SK-N-SH (cell line): ENCODE measurements at regions not wholly inside any gene's neighbourhood (a gene's known extent, or its start where the extent isn't known, plus 50 kb on each side); places are given as distances from the start of the nearest gene placed in this dataset.

Experiments used
- CTCF ChIA-PET: fragments of 300-600, 350-600 bp; formaldehyde crosslinking; extraction: SDS; loops from one replicate; lab custom pipeline; 2021; lab: Yijun Ruan, JAX
- POLR2A ChIA-PET: fragments of 350-600 bp; sonication (Branson Sonifier 250); formaldehyde crosslinking; extraction: SDS; loops from one replicate; lab custom pipeline; 2020; ENCODE audit warnings: antibody characterized with exemption, inconsistent platforms; lab: Yijun Ruan, JAX
- DNase-seq: peaks from one replicate; pipeline ENCODE4 v3.0.0; 2012
- H2AFZ ChIP-seq: fragments of 200-600 bp; sonication (generic); 2 replicates; pipeline ENCODE4 v1.8.1; 2016; ENCODE audit warnings: antibody characterized with exemption, mild to moderate bottlenecking, low read depth
- H3F3A ChIP-seq: fragments of 200-600 bp; sonication (generic); replicated peaks from 2 replicates; pipeline ENCODE3; 2016; ENCODE audit warnings: antibody characterized with exemption, mild to moderate bottlenecking; ENCODE audit not compliant: insufficient read depth
- H3K27ac ChIP-seq, 2 experiments: fragments of 200-500 bp in 1 of 2; fragments of 200-600 bp in 1 of 2; sonication (Bioruptor generic) in 1 of 2; sonication (generic), shearing (Covaris generic) in 1 of 2; 2 replicates each; pipeline versions ENCODE4 v1.5.1 to v1.6.1; 2014 to 2016; ENCODE audit warnings: low read depth in 2 of 2, inconsistent platforms in 1 of 2, low read length in 1 of 2, mild to moderate bottlenecking in 1 of 2, mixed read lengths in 1 of 2
- H3K27me3 ChIP-seq: fragments of 200-600 bp; sonication (generic), shearing (Covaris generic); 2 replicates; pipeline ENCODE4 v1.6.1; 2016; ENCODE audit warnings: mixed run types; ENCODE audit not compliant: insufficient read depth
- H3K36me3 ChIP-seq, 2 experiments: fragments of 200-500 bp in 1 of 2; fragments of 200-600 bp in 1 of 2; sonication (Bioruptor generic) in 1 of 2; sonication (generic) in 1 of 2; replicated peaks in 1 of 2; 2 replicates each; pipeline versions ENCODE3 to v1.5.1; 2014 to 2016; ENCODE audit warnings: low read length in 1 of 2, mild to moderate bottlenecking in 1 of 2; ENCODE audit not compliant: insufficient read depth in 2 of 2, control insufficient read depth in 1 of 2
- H3K4me1 ChIP-seq, 2 experiments: fragments of 200-500 bp in 1 of 2; fragments of 200-600 bp in 1 of 2; sonication (Bioruptor generic) in 1 of 2; sonication (generic), shearing (Covaris generic) in 1 of 2; 2 replicates each; pipeline versions ENCODE4 v1.5.1 to v1.6.1; 2014 to 2016; ENCODE audit warnings: low read depth in 1 of 2, low read length in 1 of 2, mixed run types in 1 of 2; ENCODE audit not compliant: insufficient read depth in 2 of 2, control insufficient read depth in 1 of 2
- H3K4me2 ChIP-seq: fragments of 200-600 bp; sonication (generic), shearing (Covaris generic); 2 replicates; pipeline ENCODE4 v1.6.1; 2017; ENCODE audit warnings: mixed run types
- H3K4me3 ChIP-seq, 2 experiments: fragments of 200-500 bp in 1 of 2; fragments of 200-600 bp in 1 of 2; sonication (Bioruptor generic) in 1 of 2; sonication (generic), shearing (Covaris generic) in 1 of 2; 2 replicates each; pipeline versions ENCODE4 v1.5.1 to v1.8.1; 2014 to 2016; ENCODE audit warnings: low read depth in 2 of 2, inconsistent platforms in 1 of 2, low read length in 1 of 2, mild to moderate bottlenecking in 1 of 2, mixed read lengths in 1 of 2, moderate library complexity in 1 of 2
- H3K79me2 ChIP-seq: fragments of 200-600 bp; sonication (generic); 2 replicates; pipeline ENCODE4 v1.8.1; 2017; ENCODE audit warnings: mild to moderate bottlenecking; ENCODE audit not compliant: insufficient read depth
- H3K9ac ChIP-seq: fragments of 200-600 bp; sonication (generic); 2 replicates; pipeline ENCODE4 v1.6.1; 2017; ENCODE audit warnings: mixed run types
- H3K9me2 ChIP-seq: fragments of 200-600 bp; sonication (generic); 2 replicates; pipeline ENCODE4 v1.6.1; 2017; ENCODE audit warnings: mixed run types
- H3K9me3 ChIP-seq: fragments of 200-600 bp; sonication (generic); 2 replicates; pipeline ENCODE4 v1.6.1; 2017; ENCODE audit warnings: mixed run types, mild to moderate bottlenecking, moderate library complexity
- H4K20me1 ChIP-seq: fragments of 200-600 bp; sonication (generic); 2 replicates; pipeline ENCODE4 v1.6.1; 2017; ENCODE audit warnings: mild to moderate bottlenecking, mixed run types; ENCODE audit not compliant: insufficient read depth
- CHD2 ChIP-seq: fragments of 150-350 bp; IDR thresholded peaks from 2 replicates; pipeline ENCODE4 v1.6.1; 2018; ENCODE audit warnings: low read length; ENCODE audit not compliant: partially characterized antibody
- EP300 ChIP-seq, 2 experiments: IDR thresholded peaks; 2 replicates each; pipeline versions ENCODE4 v1.4.0 to v1.6.1; 2012; ENCODE audit warnings: borderline replicate concordance in 1 of 2, low read depth in 1 of 2, low read length in 1 of 2
- FOSL2 ChIP-seq: IDR thresholded peaks from 2 replicates; pipeline ENCODE4 v1.4.0; 2012; ENCODE audit warnings: low read depth, mild to moderate bottlenecking, moderate library complexity, borderline replicate concordance
- FOXJ3 ChIP-seq: sonication (generic); formaldehyde crosslinking; IDR thresholded peaks from 2 replicates; pipeline ENCODE4 v1.5.1; 2020; ENCODE audit warnings: mild to moderate bottlenecking, missing genetic modification reagents
- MXI1 ChIP-seq: IDR thresholded peaks from 2 replicates; pipeline ENCODE4 v1.6.1; 2012; ENCODE audit warnings: mild to moderate bottlenecking, low read depth, low read length, improper control_type of control experiment
- RAD21 ChIP-seq: IDR thresholded peaks from 2 replicates; pipeline ENCODE4 v1.6.1; 2012; ENCODE audit warnings: mild to moderate bottlenecking, low read length
- RCOR1 ChIP-seq: fragments of 150-350 bp; IDR thresholded peaks from 2 replicates; pipeline ENCODE4 v1.6.1; 2017; ENCODE audit warnings: antibody characterized with exemption, low read length
- USF2 ChIP-seq: fragments of 150-350 bp; IDR thresholded peaks from 2 replicates; pipeline ENCODE4 v1.6.1; 2017; ENCODE audit warnings: antibody characterized with exemption, low read length, low read depth, borderline replicate concordance
- WGBS: methylation state at CpG from one replicate; pipeline ENCODE4 v1.1.6; 2017; ENCODE audit warnings: low lambda C conversion rate; 5-methylcytosine and 5-hydroxymethylcytosine counted together
- TF ChIP-seq, protein P1 (sequence below): IDR thresholded peaks from 2 replicates; pipeline ENCODE4 v1.6.1; 2012; ENCODE audit warnings: mild to moderate bottlenecking, low read depth, low read length, moderate library complexity
- TF ChIP-seq, protein P2 (sequence below): fragments of 200-600 bp; sonication (generic); IDR thresholded peaks from 2 replicates; pipeline ENCODE4 v1.6.1; 2017; ENCODE audit warnings: antibody characterized with exemption, mild to moderate bottlenecking, moderate library complexity

DNA sequence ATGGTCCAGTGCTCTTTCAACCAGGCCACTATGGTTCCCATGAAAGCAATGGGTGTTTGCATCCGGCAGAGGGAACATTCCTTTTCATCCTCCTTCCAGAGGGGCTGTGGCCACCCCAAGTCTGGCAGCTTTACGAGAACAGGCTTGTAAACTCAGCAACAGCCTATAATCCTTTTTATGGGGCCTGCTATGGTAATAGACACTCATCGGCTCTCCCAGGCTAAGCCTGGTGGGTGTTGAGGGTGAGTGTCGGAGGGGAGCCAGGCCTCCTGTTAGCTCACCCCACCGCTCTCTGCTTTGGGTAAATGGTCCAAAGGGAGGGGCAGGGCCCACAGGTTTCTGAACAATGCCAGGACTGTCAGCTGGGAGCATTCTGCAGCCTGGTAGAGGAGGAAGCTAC is 111.6 kb upstream of the CD82 start (continued):
- TF ChIP-seq RCOR1, result no peak
- TF ChIP-seq RAD21, result no peak

DNA sequence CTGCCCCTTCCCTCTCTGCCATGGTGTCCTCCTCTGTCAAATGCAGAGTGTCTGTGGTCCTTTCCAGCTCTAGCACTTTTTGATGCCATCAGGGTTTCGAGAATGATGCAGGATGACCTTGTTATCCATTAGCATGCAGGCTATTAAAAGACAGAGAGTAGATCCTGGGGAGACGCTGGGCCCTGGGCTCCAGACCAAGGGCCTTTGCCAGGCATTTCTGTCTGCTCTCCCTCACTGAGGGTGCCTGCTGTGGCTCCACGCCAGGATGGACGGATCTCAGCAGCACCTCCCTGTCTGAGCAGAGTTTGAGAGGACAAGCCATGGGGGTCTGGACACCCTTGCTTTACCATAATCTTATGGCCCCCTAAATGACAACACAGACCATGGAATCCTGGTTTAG is 110.8 kb upstream of the CD82 start:
- peak; percentile 55 for DNase-seq
- no peak overlapping the region for H3K4me3 ChIP-seq
- H4K20me1 ChIP-seq, result no peaks in the 10 kb centered on the region
- H3K27ac ChIP-seq, result peak overlapping the region in 1 of 2 experiments; percentile 85; a peak in 2 of 4 replicates
- no peak overlapping the region for H3K9ac ChIP-seq
- H3K36me3 ChIP-seq, result no peaks in the 10 kb centered on the region
- H3F3A ChIP-seq, result no peaks in the 10 kb centered on the region
- H3K9me2 ChIP-seq, result no peaks in the 10 kb centered on the region
- CTCF ChIA-PET, result no interaction called here
- TF ChIP-seq, protein P1, sequence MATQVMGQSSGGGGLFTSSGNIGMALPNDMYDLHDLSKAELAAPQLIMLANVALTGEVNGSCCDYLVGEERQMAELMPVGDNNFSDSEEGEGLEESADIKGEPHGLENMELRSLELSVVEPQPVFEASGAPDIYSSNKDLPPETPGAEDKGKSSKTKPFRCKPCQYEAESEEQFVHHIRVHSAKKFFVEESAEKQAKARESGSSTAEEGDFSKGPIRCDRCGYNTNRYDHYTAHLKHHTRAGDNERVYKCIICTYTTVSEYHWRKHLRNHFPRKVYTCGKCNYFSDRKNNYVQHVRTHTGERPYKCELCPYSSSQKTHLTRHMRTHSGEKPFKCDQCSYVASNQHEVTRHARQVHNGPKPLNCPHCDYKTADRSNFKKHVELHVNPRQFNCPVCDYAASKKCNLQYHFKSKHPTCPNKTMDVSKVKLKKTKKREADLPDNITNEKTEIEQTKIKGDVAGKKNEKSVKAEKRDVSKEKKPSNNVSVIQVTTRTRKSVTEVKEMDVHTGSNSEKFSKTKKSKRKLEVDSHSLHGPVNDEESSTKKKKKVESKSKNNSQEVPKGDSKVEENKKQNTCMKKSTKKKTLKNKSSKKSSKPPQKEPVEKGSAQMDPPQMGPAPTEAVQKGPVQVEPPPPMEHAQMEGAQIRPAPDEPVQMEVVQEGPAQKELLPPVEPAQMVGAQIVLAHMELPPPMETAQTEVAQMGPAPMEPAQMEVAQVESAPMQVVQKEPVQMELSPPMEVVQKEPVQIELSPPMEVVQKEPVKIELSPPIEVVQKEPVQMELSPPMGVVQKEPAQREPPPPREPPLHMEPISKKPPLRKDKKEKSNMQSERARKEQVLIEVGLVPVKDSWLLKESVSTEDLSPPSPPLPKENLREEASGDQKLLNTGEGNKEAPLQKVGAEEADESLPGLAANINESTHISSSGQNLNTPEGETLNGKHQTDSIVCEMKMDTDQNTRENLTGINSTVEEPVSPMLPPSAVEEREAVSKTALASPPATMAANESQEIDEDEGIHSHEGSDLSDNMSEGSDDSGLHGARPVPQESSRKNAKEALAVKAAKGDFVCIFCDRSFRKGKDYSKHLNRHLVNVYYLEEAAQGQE, result no peak
- TF ChIP-seq FOSL2, result no peak
- TF ChIP-seq RCOR1, result 0 out of 2 replicates have a peak, but pooled peaks have one; percentile 26
- 0 out of 2 replicates have a peak, but pooled peaks have one; percentile 7 for TF ChIP-seq MXI1
- TF ChIP-seq RAD21, result no peak
- TF ChIP-seq EP300 (IDR thresholded peaks at IDR 0.05; ENCODE audit: borderline replicate concordance in 1 of 2, low read depth in 1 of 2, low read length in 1 of 2), result peak in 1 of 2 experiments; percentile 27; a peak in 2 of 4 replicates
- TF ChIP-seq CHD2, result no peak
- TF ChIP-seq FOXJ3 (CRISPR knock-in tag), result no peak
- no peaks in the 10 kb centered on the region for H3K9me3 ChIP-seq
- H3K79me2 ChIP-seq, result no peaks in the 10 kb centered on the region
- no peak overlapping the region for H3K4me2 ChIP-seq
- POLR2A ChIA-PET, result no interaction called here
- WGBS, result 7% methylated on average over 2 of the region's 4 CpGs
- peaks cover 0 to 52% of the 10 kb centered on the region in 2 experiments; a peak in 2 of 4 replicates for H3K4me1 ChIP-seq
- H2AFZ ChIP-seq, result no peak overlapping the region
- peaks cover 7% of the 10 kb centered on the region for H3K27me3 ChIP-seq

DNA sequence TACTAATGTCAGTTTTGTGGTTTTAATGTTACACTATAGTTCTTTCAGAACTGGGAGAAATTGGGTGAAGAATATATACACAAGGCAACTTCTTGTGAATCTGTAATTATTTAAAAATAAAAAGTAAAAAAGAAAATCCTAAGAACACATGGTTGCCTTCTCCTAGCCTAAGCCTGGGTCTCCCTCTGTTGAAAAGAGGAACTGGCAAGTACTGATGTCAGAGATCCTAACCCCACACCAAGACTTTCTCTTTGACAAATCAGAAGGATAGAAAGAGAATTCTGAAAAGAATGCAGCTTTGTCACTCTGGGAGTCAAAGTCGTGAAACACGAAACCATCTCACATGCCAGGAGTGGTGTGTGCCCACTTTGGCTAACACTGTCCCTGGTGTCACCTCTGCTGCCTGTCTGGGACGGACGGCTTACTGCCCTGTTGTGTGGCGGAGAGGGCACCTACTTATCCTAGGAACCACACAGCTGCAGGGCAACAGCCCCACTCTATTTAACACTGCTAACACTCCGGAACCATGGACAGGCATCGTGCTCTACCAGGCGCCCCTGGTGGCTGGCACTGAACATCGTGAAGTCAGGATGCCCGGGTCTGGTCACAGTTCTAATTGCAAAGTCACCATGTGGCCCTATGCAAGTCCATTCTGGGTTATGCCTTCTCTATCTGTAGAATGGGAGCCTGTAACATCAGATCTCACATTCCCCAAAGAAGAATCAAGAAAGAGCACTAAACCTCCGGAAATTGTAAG is 108.7 kb upstream of the CD82 start:
- H3F3A ChIP-seq, result no peaks in the 10 kb centered on the region
- 52% methylated on average over 8 of the region's 11 CpGs for WGBS
- TF ChIP-seq, protein P2, sequence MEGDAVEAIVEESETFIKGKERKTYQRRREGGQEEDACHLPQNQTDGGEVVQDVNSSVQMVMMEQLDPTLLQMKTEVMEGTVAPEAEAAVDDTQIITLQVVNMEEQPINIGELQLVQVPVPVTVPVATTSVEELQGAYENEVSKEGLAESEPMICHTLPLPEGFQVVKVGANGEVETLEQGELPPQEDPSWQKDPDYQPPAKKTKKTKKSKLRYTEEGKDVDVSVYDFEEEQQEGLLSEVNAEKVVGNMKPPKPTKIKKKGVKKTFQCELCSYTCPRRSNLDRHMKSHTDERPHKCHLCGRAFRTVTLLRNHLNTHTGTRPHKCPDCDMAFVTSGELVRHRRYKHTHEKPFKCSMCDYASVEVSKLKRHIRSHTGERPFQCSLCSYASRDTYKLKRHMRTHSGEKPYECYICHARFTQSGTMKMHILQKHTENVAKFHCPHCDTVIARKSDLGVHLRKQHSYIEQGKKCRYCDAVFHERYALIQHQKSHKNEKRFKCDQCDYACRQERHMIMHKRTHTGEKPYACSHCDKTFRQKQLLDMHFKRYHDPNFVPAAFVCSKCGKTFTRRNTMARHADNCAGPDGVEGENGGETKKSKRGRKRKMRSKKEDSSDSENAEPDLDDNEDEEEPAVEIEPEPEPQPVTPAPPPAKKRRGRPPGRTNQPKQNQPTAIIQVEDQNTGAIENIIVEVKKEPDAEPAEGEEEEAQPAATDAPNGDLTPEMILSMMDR, result peak; percentile 31; the same call in 1 of the 2 replicates
- TF ChIP-seq RAD21 (peak; percentile 23; the same call in 1 of the 2 replicates), USF2 (no peak)
- peak overlapping the region in 1 of 2 experiments; percentile 22; a peak in 1 of 4 replicates for H3K27ac ChIP-seq
- no peaks in the 10 kb centered on the region for H4K20me1 ChIP-seq
- DNase-seq, result peak; percentile 42
- H3K9me2 ChIP-seq, result no peaks in the 10 kb centered on the region
- H3K9me3 ChIP-seq, result no peaks in the 10 kb centered on the region
- H3K36me3 ChIP-seq, result no peaks in the 10 kb centered on the region
- H2AFZ ChIP-seq, result no peak overlapping the region
- no peaks in the 10 kb centered on the region for H3K79me2 ChIP-seq
- POLR2A ChIA-PET, result interaction anchor here (0.9 kb wide), 1 partner anchor 11 kb away, joined by 3 read pairs; no protein-coding TSS in a partner anchor
- H3K4me3 ChIP-seq, result no peak overlapping the region
- CTCF ChIA-PET, result interaction anchor here (1.1 to 1.5 kb wide), 3 partner anchors 10 to 28 kb away, joined by 3 to 4 read pairs (median 3); no protein-coding TSS in a partner anchor
- no peak overlapping the region for H3K4me2 ChIP-seq
- H3K27me3 ChIP-seq, result peaks cover 5% of the 10 kb centered on the region
- no peak overlapping the region for H3K9ac ChIP-seq
- H3K4me1 ChIP-seq, result peaks cover 0 to 49% of the 10 kb centered on the region in 2 experiments; a peak in 2 of 4 replicates
